Limb (tissue), 2 donors: ENCODE measurements at regions not wholly inside any gene's neighbourhood (a gene's known extent, or its start where the extent isn't known, plus 50 kb on each side); places are given as distances from the start of the nearest gene placed in this dataset.
"Not testable (repeated sequence)": the region's sequence is repeated elsewhere in the genome, so short reads cannot be mapped to it uniquely, and the experiment has no call there.

Source experiments
- DNase-seq, 2 donors: peaks; one replicate each; pipeline ENCODE4 v3.0.0-alpha.2; 2016; ENCODE audit errors: extremely low spot score in 2 of 2

GRCh38 chr18:43950062-43950461, 672.8 kb upstream of the SYT4 start:
- no peak for DNase-seq

GRCh38 chr18:43952398-43952797, 675.1 kb upstream of the SYT4 start:
- no peak for DNase-seq

- no peak for DNase-seq
These were observed 684.4 kb upstream of the SYT4 start for GRCh38 chr18:43961722-43962121.

GRCh38 chr18:43964666-43965065, 687.4 kb upstream of the SYT4 start:
- DNase-seq: no peak

- DNase-seq: no peak
These were observed 688.4 kb upstream of the SYT4 start for GRCh38 chr18:43965691-43966090.

- DNase-seq: no peak
These were observed 693.4 kb upstream of the SYT4 start for GRCh38 chr18:43970656-43971055.

GRCh38 chr18:43978174-43978573, 700.9 kb upstream of the SYT4 start:
- DNase-seq: no peak

- DNase-seq: no peak
These were observed 698.1 kb upstream of the SETBP1 start for GRCh38 chr18:43982582-43982981.

GRCh38 chr18:43987061-43987460, 693.6 kb upstream of the SETBP1 start:
- not testable (repeated sequence) for DNase-seq

- no peak for DNase-seq
These were observed 687.9 kb upstream of the SETBP1 start for GRCh38 chr18:43992741-43993140.

- no peak for DNase-seq
These were observed 686.3 kb upstream of the SETBP1 start for GRCh38 chr18:43994381-43994780.

- no peak for DNase-seq
These were observed 666.8 kb upstream of the SETBP1 start for GRCh38 chr18:44013871-44014270.

GRCh38 chr18:44025421-44025820, 655.3 kb upstream of the SETBP1 start:
- peak in 1 of 2 donors; percentile 68 for DNase-seq

- DNase-seq: no peak
These were observed 652.6 kb upstream of the SETBP1 start for GRCh38 chr18:44028109-44028508.

- DNase-seq: no peak
These were observed 649.6 kb upstream of the SETBP1 start for GRCh38 chr18:44031063-44031462.

GRCh38 chr18:44033144-44033701, 647.5 kb upstream of the SETBP1 start:
- no peak for DNase-seq

GRCh38 chr18:44035554-44035953, 645.1 kb upstream of the SETBP1 start:
- no peak for DNase-seq

GRCh38 chr18:44036501-44036900, 644.2 kb upstream of the SETBP1 start:
- peak in 1 of 2 donors; percentile 68 for DNase-seq

GRCh38 chr18:44039216-44039615, 641.5 kb upstream of the SETBP1 start:
- no peak for DNase-seq

GRCh38 chr18:44039826-44040225, 640.9 kb upstream of the SETBP1 start:
- no peak for DNase-seq

GRCh38 chr18:44041553-44041952, 639.1 kb upstream of the SETBP1 start:
- DNase-seq: no peak

GRCh38 chr18:44041961-44042360, 638.7 kb upstream of the SETBP1 start:
- no peak for DNase-seq

GRCh38 chr18:44046376-44046975, 634.2 kb upstream of the SETBP1 start:
- DNase-seq: no peak

- no peak for DNase-seq
These were observed 633.1 kb upstream of the SETBP1 start for GRCh38 chr18:44047585-44047984.
